Choroid plexus epithelial cell (primary cell): ENCODE measurements at regions not wholly inside any gene's neighbourhood (a gene's known extent, or its start where the extent isn't known, plus 50 kb on each side); places are given as distances from the start of the nearest gene placed in this dataset.
"Not testable (repeated sequence)": the region's sequence is repeated elsewhere in the genome, so short reads cannot be mapped to it uniquely, and the experiment has no call there.

Experiments
- DNase-seq: peaks from one replicate; pipeline ENCODE4 v3.0.0-alpha.2; 2010; ENCODE audit warnings: low read depth
- H3K4me3 ChIP-seq: 2 replicates; pipeline ENCODE4 v1.5.1; 2011; ENCODE audit warnings: low read depth, mild to moderate bottlenecking, control low read depth, low read length, moderate library complexity
- TF ChIP-seq, protein P1 (sequence below): conservative IDR thresholded peaks from 2 replicates; pipeline ENCODE4 v1.5.1; 2011; ENCODE audit warnings: low read depth, mild to moderate bottlenecking, control low read depth, inconsistent platforms, low read length, moderate library complexity

DNA sequence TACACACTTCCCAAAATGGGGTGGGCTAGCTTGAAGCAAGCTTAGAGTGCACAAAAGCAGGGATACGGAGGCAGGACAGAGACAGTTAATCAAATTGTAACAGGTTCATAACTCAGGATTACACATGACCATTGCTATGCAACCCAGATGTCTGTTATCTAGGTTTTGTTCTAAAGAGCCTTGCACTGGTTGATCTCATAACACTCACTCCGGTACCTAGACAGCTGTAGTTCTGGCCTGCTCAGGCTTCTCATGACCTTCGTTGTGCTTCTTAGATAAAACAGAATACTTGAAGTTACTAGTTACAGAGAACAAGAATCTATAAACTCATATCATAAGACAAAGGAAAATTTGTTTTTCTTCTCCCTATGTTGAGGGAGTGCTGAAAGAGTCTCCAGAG, 983.4 kb downstream of the TMEM121 start:
- TF ChIP-seq, protein P1, sequence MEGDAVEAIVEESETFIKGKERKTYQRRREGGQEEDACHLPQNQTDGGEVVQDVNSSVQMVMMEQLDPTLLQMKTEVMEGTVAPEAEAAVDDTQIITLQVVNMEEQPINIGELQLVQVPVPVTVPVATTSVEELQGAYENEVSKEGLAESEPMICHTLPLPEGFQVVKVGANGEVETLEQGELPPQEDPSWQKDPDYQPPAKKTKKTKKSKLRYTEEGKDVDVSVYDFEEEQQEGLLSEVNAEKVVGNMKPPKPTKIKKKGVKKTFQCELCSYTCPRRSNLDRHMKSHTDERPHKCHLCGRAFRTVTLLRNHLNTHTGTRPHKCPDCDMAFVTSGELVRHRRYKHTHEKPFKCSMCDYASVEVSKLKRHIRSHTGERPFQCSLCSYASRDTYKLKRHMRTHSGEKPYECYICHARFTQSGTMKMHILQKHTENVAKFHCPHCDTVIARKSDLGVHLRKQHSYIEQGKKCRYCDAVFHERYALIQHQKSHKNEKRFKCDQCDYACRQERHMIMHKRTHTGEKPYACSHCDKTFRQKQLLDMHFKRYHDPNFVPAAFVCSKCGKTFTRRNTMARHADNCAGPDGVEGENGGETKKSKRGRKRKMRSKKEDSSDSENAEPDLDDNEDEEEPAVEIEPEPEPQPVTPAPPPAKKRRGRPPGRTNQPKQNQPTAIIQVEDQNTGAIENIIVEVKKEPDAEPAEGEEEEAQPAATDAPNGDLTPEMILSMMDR: no peak
- H3K4me3 ChIP-seq: no peak overlapping the region
- no peak for DNase-seq

DNA sequence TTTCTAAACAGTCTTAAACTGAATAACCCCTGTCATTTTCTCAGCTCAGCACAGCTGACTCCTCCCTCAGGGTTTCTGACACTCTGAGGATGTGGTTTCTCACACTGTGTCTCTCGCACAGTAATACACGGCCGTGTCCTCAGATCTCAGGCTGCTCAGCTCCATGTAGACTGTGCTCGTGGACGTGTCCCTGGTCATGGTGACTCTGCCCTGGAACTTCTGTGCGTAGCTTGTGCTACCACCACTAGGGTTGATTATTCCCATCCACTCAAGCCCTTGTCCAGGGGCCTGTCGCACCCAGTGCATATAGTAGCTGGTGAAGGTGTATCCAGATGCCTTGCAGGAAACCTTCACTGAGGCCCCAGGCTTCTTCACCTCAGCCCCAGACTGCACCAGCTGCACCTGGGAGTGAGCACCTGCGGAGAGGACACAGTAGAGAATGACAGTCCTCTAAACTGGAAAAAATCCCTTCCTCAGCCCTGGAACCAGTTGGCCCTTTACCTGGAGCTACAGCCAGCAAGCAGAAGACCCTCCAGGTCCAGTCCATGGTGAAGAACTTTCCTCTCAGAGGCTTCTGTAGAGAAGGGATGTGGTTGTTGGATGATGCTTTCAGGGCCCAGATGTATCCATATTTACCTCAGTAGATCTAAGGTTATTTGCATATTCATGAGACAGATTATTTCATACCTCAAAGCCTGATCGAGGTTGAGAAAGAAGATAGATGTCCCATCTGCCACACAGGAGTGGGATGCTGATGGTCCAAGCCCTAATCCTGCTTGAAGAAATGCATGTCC, 984.8 kb downstream of the TMEM121 start:
- DNase-seq: no peak
- TF ChIP-seq, protein P1: no peak
- no peak overlapping the region for H3K4me3 ChIP-seq

DNA sequence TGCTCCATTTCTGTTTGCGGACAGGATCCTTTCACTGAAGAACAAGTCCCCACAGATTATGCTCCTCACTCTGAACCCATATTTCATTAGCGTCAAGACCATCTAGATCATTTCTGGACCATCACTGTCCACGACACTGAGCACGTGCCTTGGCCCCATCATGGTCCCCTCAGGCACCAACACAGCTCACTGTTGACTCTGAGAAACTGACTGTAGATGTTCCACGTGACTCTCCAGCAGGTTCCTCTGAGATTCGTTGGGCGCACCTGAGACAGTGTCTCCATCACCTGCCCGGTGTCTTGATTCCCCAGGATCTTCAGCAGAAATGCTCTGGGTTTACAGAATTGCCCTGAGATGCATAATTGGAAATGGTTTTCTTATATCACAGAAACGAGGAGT, 985.4 kb downstream of the TMEM121 start:
- TF ChIP-seq, protein P1: no peak
- no peak for DNase-seq
- H3K4me3 ChIP-seq: no peak overlapping the region

DNA sequence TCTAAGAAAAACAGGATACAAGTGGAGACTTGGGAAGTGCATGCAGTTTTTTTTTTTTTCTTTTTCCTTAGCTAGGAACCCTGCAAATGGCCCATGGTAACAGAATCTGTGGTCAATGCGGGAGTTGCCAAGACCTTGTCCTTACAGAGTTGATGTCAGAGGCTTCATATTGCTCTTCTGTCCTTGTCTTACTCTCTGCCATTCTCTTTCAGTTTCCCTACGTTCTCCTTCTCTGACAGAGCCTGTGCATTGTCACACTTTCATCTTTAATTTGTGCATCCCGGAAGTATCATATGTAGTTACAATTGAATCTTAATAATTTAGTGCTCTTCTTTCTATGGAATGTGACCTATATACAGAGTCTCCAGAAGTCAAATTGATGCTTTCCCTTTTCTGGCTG, 986.9 kb downstream of the TMEM121 start:
- no peak overlapping the region for H3K4me3 ChIP-seq
- TF ChIP-seq, protein P1: no peak
- no peak for DNase-seq

DNA sequence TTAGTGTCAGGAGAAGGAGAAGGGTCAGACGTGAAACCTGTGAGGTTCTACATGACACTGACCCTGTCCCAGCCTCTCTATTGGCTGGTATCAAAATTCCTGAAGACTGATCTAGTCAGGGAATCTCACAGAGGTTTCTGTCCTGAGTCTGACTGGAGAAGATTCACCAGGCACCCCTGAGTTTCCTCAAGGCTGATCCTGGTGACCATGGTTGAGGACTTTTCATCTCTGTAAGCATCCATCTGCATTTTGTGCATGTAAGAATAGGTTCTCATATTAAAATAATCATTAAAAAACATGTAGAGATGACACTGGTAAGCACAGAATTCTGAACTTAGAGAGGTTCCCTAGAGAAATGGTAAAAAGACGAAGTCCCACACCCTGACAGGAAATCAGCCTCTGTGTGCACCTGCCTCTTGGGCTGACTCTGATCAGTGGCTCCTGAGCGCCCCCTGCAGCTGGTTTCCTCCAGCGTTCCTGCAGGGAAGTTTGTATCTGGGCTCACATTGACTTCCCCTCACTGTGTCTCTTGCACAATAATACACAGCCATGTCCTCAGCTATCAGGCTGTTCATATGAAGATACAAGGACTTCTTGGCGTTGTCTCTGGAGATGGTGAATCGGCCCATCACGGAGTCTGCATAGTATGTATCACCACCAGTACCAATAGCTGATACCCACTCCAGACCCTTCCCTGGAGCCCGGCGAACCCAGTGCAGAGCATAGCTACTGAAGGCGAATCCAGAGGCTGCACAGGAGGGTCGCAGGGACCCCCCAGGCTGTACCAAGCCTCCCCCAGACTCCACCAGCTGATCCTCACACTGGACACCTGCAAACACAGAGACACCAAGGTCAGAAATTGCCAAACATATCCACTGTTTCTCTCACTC, 991.9 kb downstream of the TMEM121 start:
- no peak overlapping the region for H3K4me3 ChIP-seq
- no peak for DNase-seq
- TF ChIP-seq, protein P1: no peak

DNA sequence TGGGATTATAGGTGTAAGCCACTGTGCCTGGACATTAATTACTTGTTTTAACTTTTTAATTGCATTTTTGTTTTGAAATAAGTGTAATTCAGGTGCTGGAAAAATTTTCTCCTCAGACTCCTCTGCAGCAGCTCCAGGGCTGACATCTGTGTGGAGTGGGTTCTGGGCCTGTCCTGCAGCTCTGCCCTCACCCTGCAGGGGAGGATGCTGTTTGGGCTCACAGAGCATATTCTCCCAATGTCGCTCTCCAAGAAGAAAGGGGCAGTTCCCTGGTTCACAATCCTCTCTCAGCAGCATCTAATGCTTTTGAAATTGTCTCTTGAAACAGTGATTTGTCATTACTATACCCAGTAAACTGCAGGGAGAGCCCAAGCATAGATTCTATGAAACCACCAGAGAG, 995.7 kb downstream of the TMEM121 start:
- DNase-seq: not testable (repeated sequence)

DNA sequence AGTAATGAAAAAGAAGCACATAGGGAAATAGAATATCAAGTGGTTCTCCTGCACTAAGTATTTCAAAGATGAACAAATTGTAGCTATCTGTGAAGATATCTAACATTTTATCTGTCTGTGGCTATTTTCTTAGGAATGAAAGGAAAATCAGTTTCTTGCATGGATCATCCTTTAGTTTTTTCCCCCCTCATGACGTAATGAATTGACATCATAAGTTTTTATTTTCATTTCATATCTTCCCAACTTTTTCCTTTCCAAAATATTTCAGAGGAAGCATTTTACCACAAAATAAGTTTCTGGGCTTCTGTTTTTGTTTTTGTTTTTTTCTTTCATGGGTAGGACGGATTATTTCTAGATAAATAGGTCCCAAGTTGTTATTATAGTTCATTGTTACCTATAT, 996.6 kb downstream of the TMEM121 start:
- no peak overlapping the region for H3K4me3 ChIP-seq
- TF ChIP-seq, protein P1: no peak
- no peak for DNase-seq

More for the DNA sequence above, 995.7 kb downstream of the TMEM121 start:
- not testable (repeated sequence) for H3K4me3 ChIP-seq
